ENCODE measurements at regions not wholly inside any gene's neighbourhood (a gene's known extent, or its start where the extent isn't known, plus 50 kb on each side); places are given as distances from the start of the nearest gene placed in this dataset.
"Not testable (repeated sequence)": the region's sequence is repeated elsewhere in the genome, so short reads cannot be mapped to it uniquely, and the experiment has no call there.

DNA sequence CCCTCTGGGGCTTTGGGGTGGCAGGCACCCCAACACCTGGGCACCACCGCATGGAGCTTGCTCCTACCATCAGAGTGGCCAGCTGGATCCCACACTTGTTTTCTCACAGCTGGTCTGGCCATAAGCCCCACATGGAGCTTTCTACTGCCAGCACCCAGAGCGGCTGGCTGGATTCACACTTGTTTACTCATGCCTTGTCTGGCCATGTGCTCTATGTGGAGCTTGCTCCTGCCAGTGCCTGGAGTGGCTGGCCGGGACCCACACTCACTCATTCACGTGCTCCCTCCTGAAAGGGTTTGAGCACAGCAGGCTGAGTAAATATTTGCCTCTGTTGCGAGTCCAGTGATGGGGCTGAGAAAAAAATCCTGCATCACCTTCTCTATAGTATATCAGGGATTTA is 487.0 kb downstream of the CD109 start:
- WGBS: 48% methylated on average over 5 of the region's 5 CpGs
- no peak for TF ChIP-seq POLR2AphosphoS5 (IDR thresholded peaks at IDR 0.05)
- no peak for TF ChIP-seq POLR2A (IDR thresholded peaks at IDR 0.05)
- TF ChIP-seq, protein P1, sequence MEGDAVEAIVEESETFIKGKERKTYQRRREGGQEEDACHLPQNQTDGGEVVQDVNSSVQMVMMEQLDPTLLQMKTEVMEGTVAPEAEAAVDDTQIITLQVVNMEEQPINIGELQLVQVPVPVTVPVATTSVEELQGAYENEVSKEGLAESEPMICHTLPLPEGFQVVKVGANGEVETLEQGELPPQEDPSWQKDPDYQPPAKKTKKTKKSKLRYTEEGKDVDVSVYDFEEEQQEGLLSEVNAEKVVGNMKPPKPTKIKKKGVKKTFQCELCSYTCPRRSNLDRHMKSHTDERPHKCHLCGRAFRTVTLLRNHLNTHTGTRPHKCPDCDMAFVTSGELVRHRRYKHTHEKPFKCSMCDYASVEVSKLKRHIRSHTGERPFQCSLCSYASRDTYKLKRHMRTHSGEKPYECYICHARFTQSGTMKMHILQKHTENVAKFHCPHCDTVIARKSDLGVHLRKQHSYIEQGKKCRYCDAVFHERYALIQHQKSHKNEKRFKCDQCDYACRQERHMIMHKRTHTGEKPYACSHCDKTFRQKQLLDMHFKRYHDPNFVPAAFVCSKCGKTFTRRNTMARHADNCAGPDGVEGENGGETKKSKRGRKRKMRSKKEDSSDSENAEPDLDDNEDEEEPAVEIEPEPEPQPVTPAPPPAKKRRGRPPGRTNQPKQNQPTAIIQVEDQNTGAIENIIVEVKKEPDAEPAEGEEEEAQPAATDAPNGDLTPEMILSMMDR (IDR thresholded peaks at IDR 0.05): no peak
- Histone ChIP-seq H3K36me3 (no peaks in the 10 kb centered on the region), H3K4me1 (replicated peaks) (no peaks in the 10 kb centered on the region), H3K27ac (no peak overlapping the region), H3K9me3 (no peaks in the 10 kb centered on the region), H3K4me3 (no peak overlapping the region), H3K27me3 (replicated peaks; ENCODE audit: insufficient read depth) (no peaks in the 10 kb centered on the region)
- DNase-seq (ENCODE audit: low spot score): no peak
- intact Hi-C loops (cut with DNase I): no loop called here

DNA sequence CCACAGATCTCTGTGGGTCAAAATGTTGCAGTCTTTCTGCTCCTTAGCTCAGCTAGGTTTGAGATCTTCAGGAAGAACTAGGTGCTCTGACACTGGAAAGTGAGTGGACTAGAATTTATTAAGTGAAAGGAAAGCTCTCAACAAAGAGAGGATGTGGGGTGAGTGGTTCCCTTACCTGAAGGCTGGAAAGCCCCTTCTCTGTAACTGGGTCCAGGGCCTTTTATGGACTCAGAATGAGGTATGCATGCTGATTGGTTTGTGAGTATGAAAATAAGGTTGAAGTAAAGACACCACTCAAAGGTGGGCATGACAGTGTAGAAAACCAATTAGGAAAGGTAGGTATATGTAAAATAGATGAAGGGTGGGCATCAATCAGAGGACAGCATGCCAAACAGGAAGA is 485.5 kb downstream of the CD109 start:
- Histone ChIP-seq H3K27ac (no peak overlapping the region), H3K27me3 (replicated peaks; ENCODE audit: insufficient read depth) (no peaks in the 10 kb centered on the region), H3K9me3 (no peaks in the 10 kb centered on the region), H3K4me3 (no peak overlapping the region), H3K36me3 (no peaks in the 10 kb centered on the region), H3K4me1 (replicated peaks) (no peaks in the 10 kb centered on the region)
- DNase-seq (ENCODE audit: low spot score): no peak
- intact Hi-C loops (cut with DNase I): no loop called here
- TF ChIP-seq, protein P1 (IDR thresholded peaks at IDR 0.05): no peak
- TF ChIP-seq POLR2A (IDR thresholded peaks at IDR 0.05) (no peak), POLR2AphosphoS5 (IDR thresholded peaks at IDR 0.05) (no peak)

DNA sequence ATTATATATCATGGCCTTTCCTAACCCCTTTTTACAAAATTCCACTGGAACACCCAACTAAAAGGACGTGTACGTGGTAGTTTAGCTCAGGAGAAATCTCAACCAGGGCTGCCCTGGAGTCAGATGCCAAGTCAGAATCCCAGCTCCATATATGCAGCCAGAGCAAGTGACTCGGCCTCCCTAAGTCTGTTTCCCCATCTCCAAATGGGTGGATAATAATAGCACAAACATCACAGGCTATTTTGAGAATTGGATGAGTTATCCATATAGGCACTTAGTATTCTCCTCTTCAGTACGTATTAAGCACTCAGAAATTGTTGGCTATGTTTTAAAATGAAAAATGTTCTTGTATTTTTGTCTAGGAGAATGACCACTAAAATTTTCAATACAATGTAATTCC is 481.5 kb downstream of the CD109 start:
- intact Hi-C loops (cut with DNase I): no loop called here
- H3K9me3 ChIP-seq: no peaks in the 10 kb centered on the region
- no peaks in the 10 kb centered on the region for H3K27me3 ChIP-seq (replicated peaks; ENCODE audit: insufficient read depth)
- H3K4me3 ChIP-seq: no peak overlapping the region
- no peak for DNase-seq (ENCODE audit: low spot score)
- TF ChIP-seq, protein P1 (IDR thresholded peaks at IDR 0.05): no peak
- no peak for TF ChIP-seq POLR2A (IDR thresholded peaks at IDR 0.05)
- no peak for TF ChIP-seq POLR2AphosphoS5 (IDR thresholded peaks at IDR 0.05)
- H3K27ac ChIP-seq: no peak overlapping the region
- WGBS: 85% methylated on average over 4 of the region's 4 CpGs
- H3K4me1 ChIP-seq (replicated peaks): no peaks in the 10 kb centered on the region
- no peaks in the 10 kb centered on the region for H3K36me3 ChIP-seq

DNA sequence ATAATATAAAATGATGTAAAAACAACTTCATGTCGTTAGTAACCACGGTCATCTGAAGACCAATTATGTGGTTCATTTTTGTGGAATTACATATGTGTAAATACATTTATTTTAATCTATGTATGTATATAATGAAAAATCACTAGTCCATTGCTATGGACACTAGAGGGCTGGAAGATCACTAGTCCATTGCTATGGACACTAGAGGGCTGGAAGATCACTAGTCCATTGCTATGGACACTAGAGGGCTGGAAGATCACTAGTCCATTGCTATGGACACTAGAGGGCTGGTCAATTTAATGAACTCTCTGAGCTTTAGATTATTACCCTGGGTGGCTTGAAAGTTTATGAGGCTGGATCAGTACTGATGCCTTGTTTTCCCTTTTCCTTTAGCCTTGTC is 474.5 kb downstream of the CD109 start:
- H3K4me1 ChIP-seq (replicated peaks); H3K4me3 ChIP-seq; intact Hi-C loops (cut with DNase I); H3K9me3 ChIP-seq; H3K27ac ChIP-seq; DNase-seq (ENCODE audit: low spot score); H3K36me3 ChIP-seq; H3K27me3 ChIP-seq (replicated peaks; ENCODE audit: insufficient read depth): not testable (repeated sequence)
- 29% methylated on average over 2 of the region's 2 CpGs for whole genome bisulfite sequencing

DNA sequence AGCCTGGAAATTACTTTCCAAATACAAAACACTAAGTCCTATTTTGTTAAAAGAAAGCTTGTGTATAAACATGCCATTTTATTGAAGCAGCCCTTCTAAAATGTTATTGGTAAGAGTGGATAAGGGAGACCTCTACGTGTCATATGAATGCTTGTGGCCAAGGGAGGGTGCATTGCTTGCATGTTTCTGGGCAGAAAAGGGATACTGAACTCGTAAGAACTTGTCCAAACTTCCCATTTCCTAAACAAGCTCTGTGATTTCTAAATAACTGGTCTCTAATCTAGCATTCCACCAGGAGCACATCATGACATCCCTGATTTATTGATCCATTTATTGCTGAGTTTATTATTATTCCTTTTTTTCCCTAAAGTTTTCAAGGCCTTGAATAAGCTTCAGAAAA is 474.1 kb downstream of the CD109 start:
- H3K27ac ChIP-seq: no peak overlapping the region
- no peaks in the 10 kb centered on the region for H3K4me1 ChIP-seq (replicated peaks)
- no peak overlapping the region for H3K4me3 ChIP-seq
- H3K9me3 ChIP-seq: no peaks in the 10 kb centered on the region
- no peaks in the 10 kb centered on the region for H3K36me3 ChIP-seq
- TF ChIP-seq POLR2AphosphoS5 (IDR thresholded peaks at IDR 0.05) (no peak), POLR2A (IDR thresholded peaks at IDR 0.05) (no peak)
- TF ChIP-seq, protein P1 (IDR thresholded peaks at IDR 0.05): no peak
- intact Hi-C loops (cut with DNase I): no loop called here
- H3K27me3 ChIP-seq (replicated peaks; ENCODE audit: insufficient read depth): no peaks in the 10 kb centered on the region
- 14% methylated on average over 2 of the region's 2 CpGs for WGBS
- DNase-seq (ENCODE audit: low spot score): no peak
